IMR-90 (cell line): ENCODE measurements at regions not wholly inside any gene's neighbourhood (a gene's known extent, or its start where the extent isn't known, plus 50 kb on each side); places are given as distances from the start of the nearest gene placed in this dataset.

Experiments used
- ATAC-seq: fragments of 200-7000 bp; cut with Tn5 transposase; 2 replicates; pipeline ENCODE4 v1.9.1; 2020; ENCODE audit warnings: low read depth, mild to moderate bottlenecking, moderate library complexity
- BruUV-seq: library from RNA; stranded (reverse); fragments of 400-500 nt; replicated peaks from 2 replicates; lab custom pipeline; 2021; lab: Mats Ljungman, UMichigan
- CTCF ChIA-PET: fragments of 300-600 bp; formaldehyde crosslinking; extraction: SDS; loops from one replicate; lab custom pipeline; 2021; ENCODE audit warnings: antibody characterized with exemption; lab: Yijun Ruan, JAX
- POLR2A ChIA-PET: fragments of 300-600 bp; sonication (Branson Sonifier 250); formaldehyde crosslinking; loops from one replicate; lab custom pipeline; 2022; ENCODE audit warnings: antibody characterized with exemption; ENCODE audit not compliant: unreplicated experiment; lab: Charles Lee
- DNase-seq: peaks from one replicate; pipeline ENCODE4 v3.0.0; 2013
- H2AFZ ChIP-seq: replicated peaks from 2 replicates; pipeline ENCODE3; 2013; ENCODE audit warnings: low read length, mild to moderate bottlenecking; ENCODE audit not compliant: poor library complexity
- H2AK5ac ChIP-seq: 2 replicates; pipeline ENCODE4 v1.6.1; 2013; ENCODE audit warnings: low read depth, low read length, inconsistent platforms
- H2AK9ac ChIP-seq: replicated peaks from 2 replicates; pipeline ENCODE3; 2013; ENCODE audit warnings: mild to moderate bottlenecking, low read depth, low read length, moderate library complexity; ENCODE audit not compliant: poor library complexity
- H2BK120ac ChIP-seq: 2 replicates; pipeline ENCODE4 v1.6.1; 2013; ENCODE audit warnings: low read depth, low read length, inconsistent platforms
- H2BK15ac ChIP-seq: 3 replicates; pipeline ENCODE4 v1.6.1; 2013; ENCODE audit warnings: low read depth, low read length, inconsistent platforms
- H2BK20ac ChIP-seq: 2 replicates; pipeline ENCODE4 v1.6.1; 2013; ENCODE audit warnings: low read depth, mild to moderate bottlenecking, inconsistent platforms, low read length, moderate library complexity
- H2BK5ac ChIP-seq: 2 replicates; pipeline ENCODE4 v1.6.1; 2013; ENCODE audit warnings: mild to moderate bottlenecking, low read depth, low read length, inconsistent platforms; ENCODE audit not compliant: poor library complexity, severe bottlenecking
- H3K14ac ChIP-seq: replicated peaks from 2 replicates; pipeline ENCODE4 v1.6.1; 2013; ENCODE audit warnings: low read depth, low read length, inconsistent platforms
- H3K18ac ChIP-seq: 2 replicates; pipeline ENCODE4 v1.6.1; 2013; ENCODE audit warnings: low read depth, low read length, control low read depth
- H3K23ac ChIP-seq: 2 replicates; pipeline ENCODE4 v1.6.1; 2013; ENCODE audit warnings: low read depth, low read length, inconsistent platforms
- H3K27ac ChIP-seq: 2 replicates; pipeline ENCODE4 v1.5.1; 2013; ENCODE audit warnings: mild to moderate bottlenecking, control low read depth, low read length; ENCODE audit not compliant: insufficient read depth
- H3K27me3 ChIP-seq: 2 replicates; pipeline ENCODE4 v1.6.1; 2013; ENCODE audit warnings: low read length; ENCODE audit not compliant: control insufficient read depth, insufficient read depth
- H3K36me3 ChIP-seq: 2 replicates; pipeline ENCODE4 v1.6.1; 2013; ENCODE audit warnings: low read length, mixed read lengths; ENCODE audit not compliant: control insufficient read depth, insufficient read depth
- H3K4ac ChIP-seq: 2 replicates; pipeline ENCODE4 v1.6.1; 2013; ENCODE audit warnings: low read depth, low read length, inconsistent platforms
- H3K4me1 ChIP-seq: 2 replicates; pipeline ENCODE4 v1.6.1; 2013; ENCODE audit warnings: low read length, mixed read lengths; ENCODE audit not compliant: control insufficient read depth, insufficient read depth
- H3K4me2 ChIP-seq: 2 replicates; pipeline ENCODE4 v1.6.1; 2013; ENCODE audit warnings: low read depth, mild to moderate bottlenecking, control low read depth, low read length, moderate library complexity
- H3K4me3 ChIP-seq: 2 replicates; pipeline ENCODE4 v1.5.1; 2013; ENCODE audit warnings: low read depth, mild to moderate bottlenecking, control low read depth, low read length, moderate library complexity; ENCODE audit not compliant: insufficient read depth
- H3K56ac ChIP-seq: 2 replicates; pipeline ENCODE4 v1.6.1; 2013; ENCODE audit warnings: low read length, inconsistent platforms; ENCODE audit not compliant: insufficient read depth; ENCODE audit errors: extremely low read depth
- H3K79me1 ChIP-seq, 2 experiments: 2 replicates each; pipeline ENCODE4 v1.6.1; 2013; ENCODE audit warnings: low read length in 2 of 2, inconsistent platforms in 1 of 2, low read depth in 1 of 2
- H3K9ac ChIP-seq: 2 replicates; pipeline ENCODE4 v1.6.1; 2013; ENCODE audit warnings: low read depth, low read length, control low read depth
- H3K9me1 ChIP-seq: 2 replicates; pipeline ENCODE4 v1.6.1; 2013; ENCODE audit warnings: low read length, inconsistent platforms; ENCODE audit not compliant: insufficient read depth
- H3K9me3 ChIP-seq: 2 replicates; pipeline ENCODE4 v1.6.1; 2013; ENCODE audit warnings: low read length; ENCODE audit not compliant: control insufficient read depth, insufficient read depth
- H4K20me1 ChIP-seq: 2 replicates; pipeline ENCODE4 v1.6.1; 2013; ENCODE audit warnings: low read length, inconsistent platforms; ENCODE audit not compliant: insufficient read depth
- H4K5ac ChIP-seq: 2 replicates; pipeline ENCODE4 v1.6.1; 2013; ENCODE audit warnings: mild to moderate bottlenecking, low read depth, low read length, control low read depth
- H4K8ac ChIP-seq, 2 experiments: 2 replicates each; pipeline ENCODE4 v1.6.1; 2013; ENCODE audit warnings: low read depth in 2 of 2, low read length in 2 of 2, control low read depth in 1 of 2, inconsistent platforms in 1 of 2
- H4K91ac ChIP-seq: 2 replicates; pipeline ENCODE4 v1.6.1; 2013; ENCODE audit warnings: low read depth, low read length, inconsistent platforms; ENCODE audit not compliant: insufficient read depth
- BHLHE40 ChIP-seq: fragments of 150-350 bp; IDR thresholded peaks from 2 replicates; pipeline ENCODE4 v1.6.1; 2016; ENCODE audit warnings: mild to moderate bottlenecking, low read depth, low read length
- CEBPB ChIP-seq: IDR thresholded peaks from 2 replicates; pipeline ENCODE4 v1.6.1; 2012; ENCODE audit warnings: low read depth, low read length, improper control_type of control experiment
- CTCF ChIP-seq: conservative IDR thresholded peaks from 2 replicates; pipeline ENCODE4 v1.5.1; 2012; ENCODE audit warnings: mild to moderate bottlenecking, low read depth, low read length, improper control_type of control experiment
- ELK1 ChIP-seq: fragments of 150-350 bp; IDR thresholded peaks from 2 replicates; pipeline ENCODE4 v1.6.1; 2016; ENCODE audit warnings: low read depth, mild to moderate bottlenecking, low read length, moderate library complexity, borderline replicate concordance
- MAZ ChIP-seq: IDR thresholded peaks from 2 replicates; pipeline ENCODE4 v1.6.1; 2012; ENCODE audit warnings: low read depth, mild to moderate bottlenecking, low read length, improper control_type of control experiment, moderate library complexity, borderline replicate concordance
- MXI1 ChIP-seq: IDR thresholded peaks from 2 replicates; pipeline ENCODE4 v1.6.1; 2012; ENCODE audit warnings: low read depth, mild to moderate bottlenecking, low read length, moderate library complexity, borderline replicate concordance
- RAD21 ChIP-seq: IDR thresholded peaks from 2 replicates; pipeline ENCODE4 v1.6.1; 2012; ENCODE audit warnings: low read length, improper control_type of control experiment
- RCOR1 ChIP-seq: IDR thresholded peaks from 2 replicates; pipeline ENCODE4 v1.6.1; 2012; ENCODE audit warnings: mild to moderate bottlenecking, low read length, improper control_type of control experiment; ENCODE audit not compliant: insufficient replicate concordance
- RFX5 ChIP-seq: IDR thresholded peaks from 2 replicates; pipeline ENCODE4 v1.8.0; 2012; ENCODE audit warnings: low read depth, mild to moderate bottlenecking, low read length, moderate library complexity
- SMC3 ChIP-seq: fragments of 150-350 bp; IDR thresholded peaks from 2 replicates; pipeline ENCODE4 v1.6.1; 2016; ENCODE audit warnings: low read depth, mild to moderate bottlenecking, antibody characterized with exemption, low read length, moderate library complexity
- WGBS, 2 experiments: methylation state at CpG; one replicate each; pipeline versions ENCODE4 v1.1.5 to v1.1.7; 2013; ENCODE audit warnings: missing lambda C conversion rate in 2 of 2; ENCODE audit not compliant: insufficient read length in 1 of 2; ENCODE audit errors: extremely low coverage in 2 of 2; 5-methylcytosine and 5-hydroxymethylcytosine counted together
- dilution Hi-C: fragments of 300-500 bp; cut with HindIII; formaldehyde crosslinking; loops from one replicate; pipeline ENCODE4 v1.14.3; 2018; ENCODE audit warnings: low sequenced_read_pairs; ENCODE audit not compliant: unreplicated experiment
- in situ Hi-C: fragments of 300-500 bp; cut with MboI; formaldehyde crosslinking; loops from 3 replicates; pipeline ENCODE4 v1.14.3; 2019; ENCODE audit warnings: low sequenced_read_pairs, inconsistent platforms, mixed read lengths
- intact Hi-C: fragments of 100-400 bp; cut with micrococcal nuclease; formaldehyde crosslinking; loops from 2 replicates; pipeline ENCODE4 v1.10.0; 2022
- TF ChIP-seq, protein P1 (sequence below): fragments of 150-350 bp; IDR thresholded peaks from 2 replicates; pipeline ENCODE4 v1.6.1; 2017; ENCODE audit warnings: mild to moderate bottlenecking, antibody characterized with exemption, low read length, low read depth

DNA sequence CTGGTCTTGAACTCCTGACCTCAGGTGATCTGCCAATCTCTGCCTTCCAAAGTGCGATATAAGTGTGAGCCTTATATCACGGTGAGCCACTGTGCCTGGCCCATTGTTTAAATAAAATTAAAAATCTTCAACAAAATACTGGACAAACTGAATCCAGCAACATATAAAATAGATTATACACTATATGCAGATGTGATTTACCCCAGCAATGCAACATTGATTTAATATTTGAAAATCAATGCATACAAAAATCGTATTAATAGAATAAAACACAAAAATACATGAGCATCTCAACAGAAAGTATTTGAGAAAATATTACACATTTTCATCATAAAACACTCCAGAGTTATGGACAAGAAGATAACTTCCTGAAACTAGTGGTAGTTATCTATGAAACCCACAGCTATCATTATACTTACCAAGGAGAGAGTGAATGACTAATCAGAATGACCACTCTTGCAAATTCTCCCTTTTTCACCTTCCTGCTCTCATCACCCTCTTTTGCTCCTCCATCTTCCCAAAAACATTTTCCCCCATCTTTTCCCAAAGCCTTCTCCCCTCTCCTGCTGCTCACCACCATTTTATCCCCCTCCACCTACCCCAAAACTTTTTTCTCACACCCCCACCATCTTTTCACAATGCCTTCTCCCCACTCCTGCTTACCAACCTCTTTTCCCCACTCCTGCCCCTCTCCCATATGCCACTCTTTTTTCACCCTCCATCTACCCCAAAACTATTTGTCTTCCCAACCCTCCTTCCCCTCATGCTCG lies 122.1 kb upstream of the VPREB1 start:
- H4K20me1 ChIP-seq: no peaks in the 10 kb centered on the region; the same call in 1 of the 2 replicates
- H3K4me3 ChIP-seq: no peak overlapping the region
- H4K5ac ChIP-seq: no peak overlapping the region
- H4K91ac ChIP-seq: no peak overlapping the region
- no peak overlapping the region for H2AK5ac ChIP-seq
- H2AK9ac ChIP-seq: no peak overlapping the region
- no peak overlapping the region for H3K56ac ChIP-seq
- H4K8ac ChIP-seq: no peak overlapping the region
- H3K9me3 ChIP-seq: no peaks in the 10 kb centered on the region
- H3K9me1 ChIP-seq: no peaks in the 10 kb centered on the region
- H3K4me1 ChIP-seq: no peaks in the 10 kb centered on the region
- H2BK15ac ChIP-seq: no peak overlapping the region
- no peak overlapping the region for H3K4ac ChIP-seq
- TF ChIP-seq CEBPB (no peak), RFX5 (no peak), RCOR1 (no peak), MXI1 (no peak), MAZ (no peak), CTCF (no peak), RAD21 (no peak), ELK1 (no peak), SMC3 (no peak), BHLHE40 (no peak)
- TF ChIP-seq, protein P1, sequence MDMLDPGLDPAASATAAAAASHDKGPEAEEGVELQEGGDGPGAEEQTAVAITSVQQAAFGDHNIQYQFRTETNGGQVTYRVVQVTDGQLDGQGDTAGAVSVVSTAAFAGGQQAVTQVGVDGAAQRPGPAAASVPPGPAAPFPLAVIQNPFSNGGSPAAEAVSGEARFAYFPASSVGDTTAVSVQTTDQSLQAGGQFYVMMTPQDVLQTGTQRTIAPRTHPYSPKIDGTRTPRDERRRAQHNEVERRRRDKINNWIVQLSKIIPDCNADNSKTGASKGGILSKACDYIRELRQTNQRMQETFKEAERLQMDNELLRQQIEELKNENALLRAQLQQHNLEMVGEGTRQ: no peak
- no peak overlapping the region for H2BK120ac ChIP-seq
- H3K18ac ChIP-seq: no peak overlapping the region
- DNase-seq (no peak), ATAC-seq (no peak)
- H3K4me2 ChIP-seq: no peak overlapping the region
- no peak overlapping the region for H3K9ac ChIP-seq
- POLR2A ChIA-PET: no interaction called here
- dilution Hi-C loops: no loop called here
- peaks cover 28% of the 10 kb centered on the region for H3K27me3 ChIP-seq
- BruUV-seq: no TSS peak
- in situ Hi-C loops: no loop called here
- intact Hi-C loops: no loop called here
- WGBS, 2 experiments: 17 to 100% methylated on average over 1 of the region's 4 CpGs
- no peak overlapping the region for H2AFZ ChIP-seq
- no peak overlapping the region for H3K23ac ChIP-seq
- no peaks in the 10 kb centered on the region for H3K36me3 ChIP-seq
- CTCF ChIA-PET: no interaction called here
- H2BK5ac ChIP-seq: no peak overlapping the region
- H3K27ac ChIP-seq: no peak overlapping the region
- H2BK20ac ChIP-seq: no peak overlapping the region
- no peaks in the 10 kb centered on the region for H3K79me1 ChIP-seq
- H3K14ac ChIP-seq: no peak overlapping the region
